ENCODE measurements at regions not wholly inside any gene's neighbourhood (a gene's known extent, or its start where the extent isn't known, plus 50 kb on each side); places are given as distances from the start of the nearest gene placed in this dataset.

DNA sequence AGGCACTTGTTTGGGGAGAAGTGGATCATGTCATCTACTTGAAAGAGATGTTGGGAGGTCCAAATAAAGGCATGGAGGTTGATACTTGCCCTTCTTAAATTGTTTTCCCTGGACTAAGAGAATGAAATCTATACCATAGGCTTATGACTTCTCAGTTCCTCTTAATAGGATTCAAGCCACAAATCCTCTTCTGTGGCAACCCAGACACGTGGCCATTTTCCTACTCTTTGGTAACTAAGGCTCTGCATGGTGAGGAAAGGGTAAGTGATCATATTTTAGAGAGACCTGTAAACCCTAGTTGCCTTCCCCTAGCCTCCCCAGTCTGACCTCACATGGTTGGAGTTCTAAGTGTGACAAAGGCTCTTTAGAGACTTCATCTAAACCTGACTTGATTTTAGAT lies 72.9 kb upstream of the CD44 start:
- no peak for DNase-seq (ENCODE audit: low read depth in 1 of 2, low spot score in 2 of 2)
- Histone ChIP-seq H2BK5ac (ENCODE audit: low read depth, low read length) (no peak overlapping the region), H3K4me1 (replicated peaks in 1 of 4; ENCODE audit: control insufficient read depth in 3 of 4, insufficient read depth in 4 of 4, low read length in 3 of 4) (no peaks in the 10 kb centered on the region), H2BK120ac (replicated peaks; ENCODE audit: low read depth, low read length) (no peak overlapping the region), H4K5ac (ENCODE audit: insufficient read length, low read depth, low read length) (no peak overlapping the region), H3K4me3 (ENCODE audit: extremely low read depth in 1 of 4, insufficient read depth in 2 of 4, low read depth in 3 of 4, low read length in 4 of 4) (no peak overlapping the region), H3K9ac (replicated peaks in 1 of 4; ENCODE audit: extremely low read depth in 1 of 4, low read depth in 3 of 4, low read length in 3 of 4) (no peak overlapping the region), H3K14ac (ENCODE audit: insufficient read length) (no peak overlapping the region), H2BK12ac (ENCODE audit: low read depth, low read length) (no peak overlapping the region), H3K56ac (replicated peaks; ENCODE audit: insufficient read length, low read depth, low read length) (no peak overlapping the region), H3K27me3 (replicated peaks in 1 of 4; ENCODE audit: control insufficient read depth in 3 of 4, extremely low read depth in 1 of 4, insufficient read depth in 3 of 4, low read length in 3 of 4) (no peaks in the 10 kb centered on the region), H2BK15ac (ENCODE audit: low read length) (no peak overlapping the region), H3K9me3 (ENCODE audit: insufficient read depth in 2 of 2, low read depth in 1 of 2, low read length in 1 of 2) (no peaks in the 10 kb centered on the region), H3K4ac (replicated peaks; ENCODE audit: insufficient read length, low read depth, low read length) (no peak overlapping the region), H3K79me2 (ENCODE audit: control insufficient read depth in 1 of 2, insufficient read depth in 2 of 2, low read length in 2 of 2) (no peaks in the 10 kb centered on the region), H2BK20ac (ENCODE audit: low read length) (no peak overlapping the region), H2AFZ (ENCODE audit: low read length) (no peak overlapping the region), H2AK5ac (ENCODE audit: low read depth, low read length) (no peak overlapping the region), H4K91ac (replicated peaks; ENCODE audit: insufficient read length, low read length) (no peak overlapping the region), H3K23me2 (ENCODE audit: low read depth, low read length) (no peaks in the 10 kb centered on the region), H3K27ac (ENCODE audit: low read depth, low read length) (no peak overlapping the region), H4K8ac (ENCODE audit: extremely low read depth, insufficient read depth, low read length) (no peak overlapping the region), H3K23ac (ENCODE audit: insufficient read length) (no peak overlapping the region), H3K79me1 (ENCODE audit: low read depth, low read length) (no peaks in the 10 kb centered on the region), H3K18ac (ENCODE audit: extremely low read depth, low read length) (no peak overlapping the region), H3K36me3 (ENCODE audit: control insufficient read depth in 2 of 4, insufficient read depth in 4 of 4, low read length in 3 of 4) (no peaks in the 10 kb centered on the region), H4K20me1 (replicated peaks in 1 of 2; ENCODE audit: control insufficient read depth in 1 of 2, insufficient read depth in 2 of 2, low read length in 2 of 2) (no peaks in the 10 kb centered on the region), H3K4me2 (ENCODE audit: insufficient read depth in 1 of 2, low read depth in 2 of 2, low read length in 2 of 2) (no peak overlapping the region)
- FAIRE-seq = no peak
- POLR2A ChIA-PET (ENCODE audit: partially characterized antibody) = no interaction called here
- 59% methylated on average over 1 of the region's 1 CpG; no CpG with 5 or more reads in 1 of the 2 experiments for WGBS, 2 experiments (ENCODE audit: extremely low coverage in 1 of 2, insufficient coverage in 1 of 2, insufficient read length in 1 of 2, insufficient replicate concordance in 2 of 2, low coverage in 1 of 2, low lambda C conversion rate in 2 of 2, missing lambda C conversion rate in 1 of 2)
- CTCF ChIA-PET (ENCODE audit: partially characterized antibody) = interaction anchor here (1.5 kb wide), 1 partner anchor 30 kb away, joined by 3 read pairs; no protein-coding TSS in a partner anchor
- no peak for TF ChIP-seq SP1 (IDR thresholded peaks at IDR 0.05; ENCODE audit: low read depth, low read length)
- no peak for TF ChIP-seq CREB1 (IDR thresholded peaks at IDR 0.05)
- TF ChIP-seq RBBP5 (IDR thresholded peaks at IDR 0.05; ENCODE audit: borderline replicate concordance, low read depth, low read length) = no peak
- no peak for TF ChIP-seq NANOG (IDR thresholded peaks at IDR 0.05; ENCODE audit: insufficient read depth, low read depth, low read length, poor library complexity, severe bottlenecking)
- TF ChIP-seq HDAC6 (IDR thresholded peaks at IDR 0.05; ENCODE audit: low read depth, low read length) = no peak
- TF ChIP-seq CBX8 (IDR thresholded peaks at IDR 0.05; ENCODE audit: borderline replicate concordance, low read depth, low read length) = no peak
- TF ChIP-seq SRF (IDR thresholded peaks at IDR 0.05; ENCODE audit: low read depth, low read length) = no peak
- TF ChIP-seq KDM1A (IDR thresholded peaks at IDR 0.05; ENCODE audit: borderline replicate concordance, low read length) = no peak
- TF ChIP-seq TEAD4 (IDR thresholded peaks at IDR 0.05; ENCODE audit: low read depth, low read length) = no peak
- no peak for TF ChIP-seq CTCF (IDR thresholded peaks at IDR 0.05; ENCODE audit: control extremely low read depth in 1 of 3, insufficient read depth in 1 of 3, low read depth in 1 of 3, low read length in 3 of 3)
- TF ChIP-seq, protein P1, sequence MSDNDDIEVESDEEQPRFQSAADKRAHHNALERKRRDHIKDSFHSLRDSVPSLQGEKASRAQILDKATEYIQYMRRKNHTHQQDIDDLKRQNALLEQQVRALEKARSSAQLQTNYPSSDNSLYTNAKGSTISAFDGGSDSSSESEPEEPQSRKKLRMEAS (IDR thresholded peaks at IDR 0.05) = no peak
- TF ChIP-seq ASH2L (IDR thresholded peaks at IDR 0.05; ENCODE audit: low read length) = no peak
- TF ChIP-seq CBX5 (IDR thresholded peaks at IDR 0.05; ENCODE audit: low read depth, low read length) = no peak
